HT1080 (cell line): ENCODE measurements at regions not wholly inside any gene's neighbourhood (a gene's known extent, or its start where the extent isn't known, plus 50 kb on each side); places are given as distances from the start of the nearest gene placed in this dataset.
"Not testable (repeated sequence)": the region's sequence is repeated elsewhere in the genome, so short reads cannot be mapped to it uniquely, and the experiment has no call there.

ENCODE experiments used
- DNase-seq: peaks from one replicate; pipeline ENCODE4 v3.0.0-alpha.2; 2015; ENCODE audit warnings: low read depth

DNA sequence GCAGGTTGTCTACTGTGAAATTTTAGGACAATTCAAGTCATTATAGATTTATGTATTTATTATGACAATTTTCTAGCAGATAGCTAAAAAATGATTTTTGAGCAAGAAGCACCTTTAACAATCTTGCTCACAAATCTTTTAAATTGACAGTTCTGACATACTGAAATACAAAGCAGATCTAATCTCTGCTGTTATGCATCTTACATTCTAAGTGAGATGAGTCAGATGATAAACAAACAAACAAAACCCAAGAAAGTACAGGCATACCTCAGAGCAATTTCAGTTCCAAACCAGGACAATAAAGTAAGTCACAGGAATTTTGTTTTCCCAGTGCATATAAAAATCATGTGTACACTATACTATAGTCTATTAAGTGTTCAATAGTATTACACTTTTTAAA lies 430.7 kb upstream of the PTCHD4 start:
- no peak for DNase-seq

GRCh38 chr6:48535582-48536009 lies 424.6 kb upstream of the PTCHD4 start:
- DNase-seq = peak; percentile 83

DNA sequence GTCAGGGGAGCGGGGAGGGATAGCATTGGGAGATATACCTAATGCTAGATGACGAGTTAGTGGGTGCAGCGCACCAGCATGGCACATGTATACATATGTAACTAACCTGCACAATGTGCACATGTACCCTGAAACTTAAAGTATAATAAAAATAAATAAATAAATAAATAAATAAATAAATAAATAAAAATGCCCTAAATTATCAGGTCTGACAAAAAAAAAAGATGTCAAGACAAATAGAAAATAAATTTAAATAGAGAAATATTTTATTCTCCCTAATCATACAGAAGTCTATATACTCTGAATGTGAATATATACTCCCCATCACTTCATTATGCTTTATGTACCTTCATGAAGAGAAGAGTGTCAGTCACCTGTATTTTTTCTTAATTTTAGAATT lies 420.0 kb upstream of the PTCHD4 start:
- DNase-seq = not testable (repeated sequence)

- DNase-seq = no peak
These were observed 414.9 kb upstream of the PTCHD4 start for GRCh38 chr6:48525849-48526248.

DNA sequence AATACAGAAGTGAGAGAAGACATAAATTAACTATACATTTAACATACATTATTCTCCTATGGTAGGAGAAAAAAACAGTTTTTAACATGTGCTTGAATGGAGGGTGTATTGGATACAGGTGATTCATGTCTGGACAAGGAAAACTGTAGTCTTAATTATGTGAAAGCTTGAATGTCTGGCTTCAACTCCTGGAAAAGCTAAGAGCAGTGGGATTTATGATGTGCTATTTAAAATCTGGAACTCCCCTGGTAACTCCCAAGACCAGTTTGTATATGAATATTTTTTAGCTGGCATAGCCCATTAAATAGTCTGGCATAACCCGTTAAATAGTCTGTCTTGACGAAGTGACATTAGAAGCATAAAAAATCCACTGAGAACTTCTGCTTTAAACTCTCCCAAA lies 410.0 kb upstream of the PTCHD4 start:
- DNase-seq = no peak

GRCh38 chr6:48512390-48512789 lies 401.4 kb upstream of the PTCHD4 start:
- no peak for DNase-seq

GRCh38 chr6:48511378-48511777 lies 400.4 kb upstream of the PTCHD4 start:
- DNase-seq = peak; percentile 10

DNA sequence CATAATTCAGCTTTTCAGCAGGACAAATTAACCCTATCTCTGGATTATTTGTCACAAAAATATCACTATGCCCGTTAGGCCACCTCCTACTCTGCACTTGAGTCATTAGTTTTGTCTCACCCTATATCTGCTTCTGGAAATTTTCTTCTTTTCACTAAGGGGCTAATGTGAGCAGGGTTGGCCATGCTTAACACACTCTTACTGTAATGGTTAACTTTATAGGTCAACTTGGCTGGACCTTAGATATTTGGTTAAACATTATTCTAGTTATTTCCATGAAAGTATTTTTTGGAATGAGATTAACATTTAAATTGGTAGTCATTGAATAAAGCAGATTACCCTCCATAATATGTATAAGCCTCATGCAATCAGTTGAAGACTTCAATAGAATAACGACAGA lies 394.6 kb upstream of the PTCHD4 start:
- DNase-seq = no peak

GRCh38 chr6:48493432-48493831 lies 382.4 kb upstream of the PTCHD4 start:
- not testable (repeated sequence) for DNase-seq

DNA sequence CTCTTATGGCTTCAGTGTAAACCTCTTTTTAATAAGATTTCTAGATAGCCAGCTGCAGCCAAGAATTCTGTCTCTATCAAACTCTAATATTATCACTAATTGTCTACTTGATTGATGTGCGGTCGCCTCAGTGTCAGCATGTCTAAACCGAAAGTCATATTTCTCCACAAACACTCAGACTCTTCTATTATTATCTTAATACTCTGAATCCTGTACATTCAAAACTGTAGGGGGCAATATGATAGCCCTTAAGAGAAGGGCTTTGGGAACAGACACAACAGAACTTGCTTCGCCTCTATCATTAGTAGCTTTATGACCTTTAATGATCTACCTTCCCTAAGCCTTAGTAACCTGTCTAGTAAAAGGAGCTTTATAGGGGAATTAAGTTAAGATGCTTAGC lies 379.7 kb upstream of the PTCHD4 start:
- DNase-seq = no peak

DNA sequence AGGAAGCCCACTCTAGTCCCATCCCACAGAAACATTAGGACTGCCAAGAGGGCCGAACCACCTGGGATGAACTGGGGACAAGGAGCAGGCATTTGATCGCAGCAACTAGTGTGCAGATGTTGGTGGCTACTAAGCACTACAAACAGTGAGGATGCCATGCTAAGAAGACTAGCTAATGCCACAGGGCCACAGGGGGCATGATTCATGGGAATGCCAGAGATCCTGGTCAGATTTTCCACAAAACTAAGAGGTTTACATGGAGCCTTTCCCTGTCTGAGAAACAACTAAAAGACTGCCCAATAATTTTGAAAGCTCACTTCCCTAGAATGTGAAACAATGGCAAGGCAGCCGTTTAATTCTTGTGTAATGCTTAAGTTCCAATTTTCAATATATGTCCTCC lies 375.9 kb upstream of the PTCHD4 start:
- peak; percentile 18 for DNase-seq

- DNase-seq = no peak
These were observed 375.4 kb upstream of the PTCHD4 start for GRCh38 chr6:48486373-48486772.

DNA sequence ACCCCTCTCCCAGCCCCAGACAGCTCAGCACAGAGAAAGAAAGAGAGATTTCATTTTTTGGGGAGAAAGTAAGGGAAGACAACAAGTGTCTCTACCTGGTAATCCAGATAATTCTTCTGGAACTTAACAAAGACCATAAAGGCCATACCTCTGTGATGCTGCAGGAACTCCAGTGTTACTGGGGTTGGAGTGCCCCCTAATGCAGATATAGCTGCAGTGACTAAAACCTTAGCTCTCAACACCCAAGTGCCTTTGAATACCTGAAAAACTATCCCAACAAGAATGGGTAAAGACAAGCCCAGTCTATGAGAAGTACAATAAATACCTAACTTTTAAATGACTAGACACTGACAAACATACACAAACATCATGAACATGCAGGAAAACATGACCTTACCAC lies 365.3 kb upstream of the PTCHD4 start:
- peak; percentile 26 for DNase-seq

DNA sequence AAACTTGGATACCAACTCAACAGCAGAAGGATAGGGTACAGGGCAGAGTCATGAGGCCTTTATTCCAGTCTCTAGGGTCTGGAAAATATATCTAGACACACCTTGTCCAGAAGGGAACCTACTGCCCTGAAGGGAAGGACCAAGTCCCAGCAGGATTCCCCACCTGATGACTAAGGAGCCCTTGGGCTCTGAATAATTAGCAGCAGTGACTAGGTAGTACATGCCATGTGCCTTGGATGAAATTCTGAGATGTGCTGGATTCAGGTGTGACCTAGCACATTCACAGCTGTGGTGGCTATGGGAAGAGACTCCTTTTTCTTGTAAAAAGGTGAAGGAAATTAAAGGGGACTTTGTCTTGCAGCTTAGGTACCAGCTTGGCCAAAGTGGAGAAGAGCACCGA lies 364.3 kb upstream of the PTCHD4 start:
- DNase-seq = no peak

DNA sequence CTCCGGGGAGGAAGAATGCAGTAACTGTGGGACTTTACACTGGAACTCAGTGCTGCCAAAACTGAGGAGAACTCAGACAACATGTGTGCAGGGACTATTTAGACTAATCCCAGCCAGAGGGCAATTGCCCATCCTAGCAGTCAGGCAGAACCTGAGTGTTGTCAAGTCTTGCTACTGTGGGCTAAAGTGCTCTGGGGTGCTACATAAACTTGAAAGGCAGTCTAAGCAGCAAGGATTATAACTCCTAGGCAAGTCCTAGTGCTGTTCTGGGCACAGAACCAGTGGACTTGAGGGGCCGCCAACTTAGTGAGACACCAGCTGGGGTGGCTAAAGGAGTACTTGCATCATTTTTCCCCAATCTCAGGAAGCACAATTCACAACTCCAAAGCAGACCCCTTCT lies 363.8 kb upstream of the PTCHD4 start:
- DNase-seq = no peak

DNA sequence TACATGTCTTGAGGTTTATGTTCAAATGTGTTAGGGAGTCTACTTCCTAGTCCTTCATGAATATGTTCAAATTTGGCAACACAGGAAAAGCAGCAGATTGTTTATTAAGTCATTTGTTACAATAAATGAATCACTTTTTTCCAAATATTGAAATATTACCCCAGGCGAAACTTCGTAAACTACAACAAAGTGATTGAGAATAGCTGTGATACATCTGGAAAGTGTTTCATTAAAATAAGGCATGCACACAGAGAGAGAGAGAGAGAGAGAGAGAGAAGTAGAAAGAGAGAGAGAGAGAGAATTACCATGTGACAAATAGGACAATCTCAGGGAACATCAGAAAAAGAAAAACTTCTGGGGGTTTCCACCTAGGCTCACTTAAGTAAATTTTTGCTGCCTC lies 363.1 kb upstream of the PTCHD4 start:
- no peak for DNase-seq

- DNase-seq = no peak
These were observed 361.5 kb upstream of the PTCHD4 start for GRCh38 chr6:48472535-48472934.

- no peak for DNase-seq
These were observed 361.1 kb upstream of the PTCHD4 start for GRCh38 chr6:48472091-48472490.

DNA sequence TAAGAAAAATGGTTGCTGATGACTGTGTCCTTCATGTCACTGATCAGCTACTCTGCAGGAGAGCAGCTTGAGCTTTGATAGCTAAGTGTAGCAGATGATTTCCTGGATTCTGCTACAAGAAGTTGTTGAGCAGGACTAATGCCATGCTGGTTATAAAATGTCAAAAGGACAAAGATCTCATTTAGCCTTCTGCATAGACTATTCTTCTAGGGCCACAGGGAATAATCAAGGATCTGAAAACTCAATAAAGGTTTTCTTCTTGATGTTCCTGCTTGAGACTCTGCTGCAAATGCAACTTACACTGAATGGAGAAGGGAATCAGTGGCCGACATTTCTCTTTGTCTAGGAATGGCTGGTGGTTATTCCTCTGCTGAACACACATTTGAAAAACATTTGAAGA lies 360.3 kb upstream of the PTCHD4 start:
- no peak for DNase-seq

GRCh38 chr6:48449002-48449401 lies 338.0 kb upstream of the PTCHD4 start:
- DNase-seq = peak; percentile 15

- no peak for DNase-seq
These were observed 336.3 kb upstream of the PTCHD4 start for GRCh38 chr6:48447251-48447650.

DNA sequence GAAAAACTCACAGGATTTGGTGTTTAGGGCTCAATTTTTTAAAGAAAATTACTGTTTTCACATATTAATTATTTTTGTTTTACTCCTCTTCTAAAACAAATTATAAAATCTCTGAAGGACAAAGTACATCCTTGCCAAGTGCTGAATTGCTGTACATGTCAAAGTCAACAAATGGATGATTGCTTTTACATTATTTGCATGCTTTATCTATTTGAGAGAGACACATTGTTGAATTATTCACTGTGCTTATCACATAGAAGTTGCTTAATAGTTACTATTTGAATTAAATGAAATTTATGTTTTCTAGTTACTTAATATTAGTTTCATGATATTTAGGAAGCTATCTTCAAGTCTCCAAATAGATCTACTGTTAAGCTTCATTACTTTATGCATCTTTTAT lies 318.6 kb upstream of the PTCHD4 start:
- no peak for DNase-seq

- peak; percentile 8 for DNase-seq
These were observed 318.0 kb upstream of the PTCHD4 start for GRCh38 chr6:48429021-48429420.

GRCh38 chr6:48426636-48427035 lies 315.6 kb upstream of the PTCHD4 start:
- DNase-seq = peak; percentile 65
